CD1c-positive myeloid dendritic cell (primary cell): ENCODE measurements at regions not wholly inside any gene's neighbourhood (a gene's known extent, or its start where the extent isn't known, plus 50 kb on each side); places are given as distances from the start of the nearest gene placed in this dataset.
"Not testable (repeated sequence)": the region's sequence is repeated elsewhere in the genome, so short reads cannot be mapped to it uniquely, and the experiment has no call there.

Experiments used
- DNase-seq: peaks from one replicate; pipeline ENCODE4 v3.0.0-alpha.2; 2016; ENCODE audit errors: extremely low spot score

- DNase-seq = no peak
These were observed 1004.4 kb upstream of the ALCAM start for GRCh38 chr3:104362319-104362718.

- DNase-seq = no peak
These were observed 999.7 kb upstream of the ALCAM start for GRCh38 chr3:104367000-104367399.

DNA sequence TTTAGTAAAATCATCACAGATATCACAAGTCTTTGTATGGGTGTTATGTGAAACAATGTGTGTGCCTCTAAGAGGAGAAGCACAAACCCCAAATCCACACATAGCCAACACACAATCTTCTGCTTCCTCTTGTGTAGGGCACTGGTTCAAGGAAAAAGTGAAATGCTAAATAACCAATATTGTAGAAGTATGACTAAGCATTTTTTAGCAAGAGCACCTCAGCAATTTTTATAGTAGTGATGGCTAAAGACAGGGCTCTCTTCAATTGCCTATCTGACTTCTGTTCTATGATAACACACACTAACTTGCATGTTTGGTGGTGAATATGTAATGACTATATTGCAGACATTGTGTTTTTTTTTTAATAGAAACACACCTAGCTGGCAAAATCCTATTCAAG lies 997.9 kb upstream of the ALCAM start:
- no peak for DNase-seq

GRCh38 chr3:104385421-104385820 lies 981.3 kb upstream of the ALCAM start:
- DNase-seq = no peak

DNA sequence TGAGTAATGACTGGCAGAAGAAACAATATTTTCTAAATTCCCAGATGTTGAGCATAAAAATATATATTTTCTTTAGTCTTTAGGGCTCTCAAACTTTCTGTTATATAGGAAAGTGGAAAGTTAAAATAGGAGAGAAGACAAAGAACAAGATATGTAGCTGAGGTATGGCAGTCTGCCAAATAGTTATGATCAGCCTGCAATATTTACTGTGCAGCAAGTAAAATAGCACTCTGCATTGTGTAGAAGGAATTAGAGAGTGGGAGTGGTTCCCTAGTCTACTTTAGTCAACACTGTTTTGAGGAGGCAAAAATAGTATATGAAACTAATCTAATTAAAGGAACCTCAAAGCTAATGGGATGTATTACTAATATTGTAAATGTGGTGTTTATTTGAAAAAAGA lies 978.1 kb upstream of the ALCAM start:
- DNase-seq = no peak

DNA sequence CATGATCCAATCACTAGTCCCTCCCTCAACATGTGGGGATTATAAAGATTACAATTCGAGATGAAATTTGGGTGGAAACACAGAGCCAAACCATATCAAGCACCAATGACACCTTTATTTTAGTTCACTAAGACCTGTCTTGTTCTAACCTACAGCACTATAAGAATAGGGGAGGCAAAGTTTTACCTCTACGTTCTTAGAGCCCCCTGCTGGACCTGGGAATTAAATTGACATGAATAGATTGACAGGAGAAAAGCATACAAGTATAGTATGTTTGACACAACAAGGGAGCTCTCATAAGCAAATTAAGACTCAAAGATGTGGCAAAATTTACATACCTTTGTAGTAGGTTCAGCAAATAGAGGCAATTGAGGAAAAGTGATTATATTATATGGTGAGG lies 974.4 kb upstream of the ALCAM start:
- no peak for DNase-seq

GRCh38 chr3:104396974-104397669 lies 969.6 kb upstream of the ALCAM start:
- DNase-seq = no peak

DNA sequence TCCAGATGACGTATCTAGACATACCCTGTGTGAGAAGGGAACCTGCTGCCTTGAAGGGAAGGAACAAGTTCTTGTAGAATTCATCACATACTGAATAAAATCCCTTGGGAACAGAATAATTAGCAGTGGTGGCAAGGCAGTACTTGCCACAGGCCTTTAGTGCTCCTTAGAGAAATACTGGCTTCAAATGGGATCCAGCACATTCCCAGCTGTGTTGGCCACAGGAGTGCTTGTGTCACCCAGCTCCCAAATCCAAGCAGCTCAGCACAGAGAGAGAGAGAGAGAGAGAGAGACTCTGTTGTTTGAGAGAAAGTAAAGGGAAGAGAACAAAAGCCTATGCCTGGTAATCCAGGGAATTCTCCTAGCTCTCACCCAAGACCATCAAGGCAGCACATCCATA lies 969.0 kb upstream of the ALCAM start:
- no peak for DNase-seq

GRCh38 chr3:104402902-104403301 lies 963.8 kb upstream of the ALCAM start:
- no peak for DNase-seq

DNA sequence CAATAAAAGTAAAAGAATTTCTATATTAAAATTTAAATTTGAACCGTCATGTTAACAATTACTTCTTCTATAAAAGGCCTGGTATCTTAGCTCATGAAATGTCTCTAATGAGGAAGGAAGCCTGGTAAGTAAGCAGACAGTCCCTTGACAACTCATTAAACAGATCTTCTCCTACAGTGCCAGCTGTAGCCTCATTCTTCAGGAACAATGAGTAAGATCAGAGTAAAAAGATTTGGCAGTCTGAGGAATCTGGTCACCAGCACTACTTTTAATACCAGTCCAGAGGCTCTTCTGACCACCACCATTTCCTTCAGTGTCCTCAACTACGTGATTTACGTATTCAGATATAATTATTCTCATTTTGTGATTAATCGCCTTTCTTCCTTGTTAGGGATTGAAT lies 955.0 kb upstream of the ALCAM start:
- DNase-seq = no peak

- DNase-seq = no peak
These were observed 953.8 kb upstream of the ALCAM start for GRCh38 chr3:104412608-104413580.

DNA sequence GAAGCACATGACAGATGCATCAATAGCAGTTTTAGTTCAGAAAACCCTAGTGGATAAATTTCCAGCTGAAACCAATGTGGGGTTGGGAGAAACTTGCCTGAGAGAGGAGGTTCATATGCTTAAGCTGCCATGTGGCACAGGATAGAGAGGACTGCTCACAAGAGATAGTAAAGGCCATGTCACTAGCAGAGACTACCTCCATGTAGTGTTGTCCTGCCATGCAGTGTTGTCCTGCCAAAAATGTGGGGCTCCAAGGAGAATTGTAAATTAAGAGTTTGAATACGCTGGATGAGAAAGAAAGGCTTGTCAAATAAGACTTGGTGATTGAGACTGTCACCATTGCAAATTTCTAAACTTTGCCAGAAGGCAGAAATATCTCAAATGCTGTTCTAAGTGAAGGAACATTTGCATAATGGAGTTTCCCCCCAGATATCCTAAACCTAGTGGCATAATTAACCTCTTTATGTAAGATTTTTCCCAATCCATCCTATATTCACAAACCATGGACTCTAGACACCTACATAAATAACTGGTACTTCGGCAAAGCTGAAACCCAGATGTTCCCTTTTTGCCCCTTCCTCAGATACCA lies 938.3 kb upstream of the ALCAM start:
- DNase-seq = no peak

- DNase-seq = no peak
These were observed 937.0 kb upstream of the ALCAM start for GRCh38 chr3:104429727-104430126.

DNA sequence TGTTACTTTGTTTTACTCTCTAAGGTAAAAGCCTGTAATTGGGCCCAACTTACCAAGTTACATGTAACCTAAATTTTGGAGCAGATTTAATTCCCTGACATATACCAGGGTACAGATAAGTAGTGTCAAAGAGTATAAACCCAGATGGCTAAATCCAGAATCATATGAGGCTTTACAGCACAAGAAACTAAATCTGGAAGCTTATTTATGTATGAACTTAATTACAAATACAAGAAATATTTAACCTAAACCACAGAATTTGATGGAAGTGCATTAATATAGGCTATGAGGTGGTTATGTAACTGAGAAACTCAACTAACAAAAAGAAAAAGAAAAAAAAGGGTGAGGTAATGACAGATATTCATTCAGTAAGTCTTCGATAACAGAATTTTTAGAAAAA lies 930.2 kb upstream of the ALCAM start:
- DNase-seq = no peak

- DNase-seq = no peak
These were observed 929.5 kb upstream of the ALCAM start for GRCh38 chr3:104437131-104437750.

GRCh38 chr3:104437891-104438290 lies 928.8 kb upstream of the ALCAM start:
- DNase-seq = no peak

DNA sequence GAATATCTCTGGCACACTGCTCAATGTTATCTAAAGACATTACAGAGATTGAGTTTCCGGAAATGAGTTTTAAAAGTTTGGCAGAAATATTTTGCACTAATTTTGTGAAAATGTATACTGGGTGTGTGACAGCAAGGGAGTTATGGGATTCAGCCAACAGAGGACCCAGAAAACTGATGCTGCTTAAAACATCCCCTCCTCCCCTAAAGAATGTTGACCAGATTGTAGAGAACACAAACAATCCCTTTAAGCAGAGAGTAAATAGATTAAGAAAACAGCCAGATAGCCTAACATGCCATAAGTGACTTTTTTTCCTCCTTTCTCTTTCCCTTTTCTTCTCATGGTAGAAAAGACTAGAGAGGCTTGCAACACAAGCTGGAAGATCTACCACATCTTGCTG lies 928.0 kb upstream of the ALCAM start:
- no peak for DNase-seq

DNA sequence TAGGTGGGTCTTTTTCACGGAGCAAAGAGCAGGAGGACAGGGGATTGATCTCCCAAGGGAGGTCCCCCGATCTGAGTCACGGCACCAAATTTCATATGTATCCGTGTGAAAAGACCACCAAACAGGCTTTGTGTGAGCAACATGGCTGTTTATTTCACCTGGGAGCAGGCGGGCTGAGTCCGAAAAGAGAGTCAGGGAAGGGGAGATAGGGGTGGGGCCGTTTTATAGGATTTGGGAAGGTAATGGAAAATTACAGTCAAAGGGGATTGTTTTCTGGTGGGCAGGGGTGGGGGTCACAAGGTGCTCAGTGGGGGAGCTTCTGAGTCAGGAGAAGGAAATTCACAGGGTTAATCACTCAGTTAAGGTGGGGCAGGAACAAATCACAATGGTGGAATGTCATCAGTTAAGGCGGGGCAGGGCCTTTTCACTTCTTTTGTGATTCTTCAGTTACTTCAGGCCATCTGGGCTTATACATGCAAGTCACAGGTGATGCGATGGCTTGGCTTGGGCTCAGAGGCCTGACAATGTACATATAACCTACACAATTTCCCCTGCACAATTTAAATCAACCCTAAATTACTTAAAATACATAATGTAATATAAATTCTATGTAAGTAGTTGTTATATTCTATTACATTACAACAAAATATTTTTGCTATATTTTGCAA lies 921.3 kb upstream of the ALCAM start:
- DNase-seq = not testable (repeated sequence)

- DNase-seq = no peak
These were observed 919.0 kb upstream of the ALCAM start for GRCh38 chr3:104447681-104448080.

DNA sequence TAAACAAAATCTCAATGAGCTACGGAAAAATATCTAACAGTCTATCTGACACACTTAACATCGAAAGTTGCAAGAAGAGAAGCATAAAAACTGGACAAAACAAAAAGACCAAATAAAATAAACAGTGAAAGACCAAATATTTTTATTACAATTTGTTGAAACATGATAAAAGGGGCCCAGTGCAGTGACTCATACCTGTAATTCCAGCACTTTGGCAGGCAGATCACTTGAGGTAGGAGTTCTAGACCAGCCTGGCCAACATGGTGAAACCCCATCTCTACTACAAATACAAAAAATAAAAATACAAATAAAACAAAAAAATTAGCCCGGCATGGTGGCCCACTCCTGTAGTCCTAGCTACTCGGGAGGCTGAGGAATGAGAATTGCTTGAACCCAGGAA lies 914.0 kb upstream of the ALCAM start:
- DNase-seq = no peak

- DNase-seq = no peak
These were observed 908.1 kb upstream of the ALCAM start for GRCh38 chr3:104458657-104459056.
